ENCODE measurements at regions not wholly inside any gene's neighbourhood (a gene's known extent, or its start where the extent isn't known, plus 50 kb on each side); places are given as distances from the start of the nearest gene placed in this dataset.

DNA sequence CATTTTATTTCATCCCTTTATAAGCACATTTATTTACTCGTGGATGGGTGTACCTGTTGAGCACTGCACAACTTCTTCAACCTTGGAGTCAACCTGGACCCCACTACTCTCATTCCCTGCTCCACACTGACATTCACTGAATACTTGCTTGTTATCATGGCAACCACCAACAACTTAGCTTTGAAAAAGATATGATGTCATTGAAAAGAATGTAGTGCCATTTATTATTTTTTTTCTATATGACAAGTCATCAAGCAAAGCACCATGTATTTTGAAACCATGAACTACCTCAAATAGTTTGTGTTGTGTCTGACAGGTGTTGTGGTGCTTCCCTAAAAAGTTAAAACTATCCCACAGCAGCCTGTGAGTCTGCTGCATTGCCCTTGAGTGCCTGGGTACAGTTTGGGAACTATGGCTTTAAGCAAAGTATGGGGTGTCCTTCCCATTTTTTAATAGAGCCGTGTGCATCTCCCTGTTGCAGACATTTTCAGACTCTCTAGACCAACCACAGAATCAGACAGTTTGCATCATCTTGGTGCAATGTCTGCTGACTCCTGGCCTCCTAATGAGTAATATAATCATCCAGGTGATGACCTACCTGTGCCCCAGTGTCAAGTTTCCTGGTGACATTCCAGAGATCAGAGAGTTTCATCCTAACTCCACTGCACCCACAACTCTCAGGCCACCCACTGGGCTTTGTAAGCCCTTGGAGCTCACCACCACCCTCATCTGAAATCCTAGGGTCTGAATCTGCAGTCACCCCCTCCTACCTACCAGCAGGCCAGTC, 339.7 kb upstream of the PROX1 start:
- ATAC-seq (ENCODE audit: low read depth) (no peak), DNase-seq (no peak)
- Mint-ChIP-seq H3K27ac (no peak overlapping the region), H3K4me1 (no peaks in the 10 kb centered on the region), H3K4me3 (no peak overlapping the region), H3K27me3 (no peaks in the 10 kb centered on the region), H3K9me3 (ENCODE audit: insufficient read depth) (no peaks in the 10 kb centered on the region)
- WGBS (ENCODE audit: insufficient coverage), result 80% methylated on average over 1 of the region's 2 CpGs
- Histone ChIP-seq H4K20me1 (ENCODE audit: control insufficient read depth, insufficient read depth, low read length, poor library complexity, severe bottlenecking) (no peaks in the 10 kb centered on the region), H3K27ac (ENCODE audit: low read length in 2 of 2) (no peak overlapping the region), H3K4me3 (ENCODE audit: control extremely low read depth in 1 of 5, extremely low read depth in 1 of 5, insufficient read depth in 1 of 5, low read depth in 2 of 5, low read length in 4 of 5) (no peak overlapping the region), H3K36me3 (replicated peaks in 1 of 2; ENCODE audit: control extremely low read depth in 1 of 2, control insufficient read depth in 1 of 2, extremely low read depth in 1 of 2, insufficient read depth in 2 of 2, low read length in 1 of 2) (no peaks in the 10 kb centered on the region), H3K9ac (ENCODE audit: low read length) (no peak overlapping the region), H3K79me2 (ENCODE audit: control insufficient read depth, insufficient read depth, low read length) (no peaks in the 10 kb centered on the region), H2AFZ (ENCODE audit: insufficient read depth, low read depth, low read length, poor library complexity, severe bottlenecking) (no peak overlapping the region), H3K9me3 (ENCODE audit: control extremely low read depth in 1 of 3, control insufficient read depth in 2 of 3, insufficient read depth in 1 of 3, low read length in 2 of 3) (no peaks in the 10 kb centered on the region), H3K4me2 (replicated peaks; ENCODE audit: low read depth, low read length, poor library complexity, severe bottlenecking) (no peak overlapping the region), H3K4me1 (ENCODE audit: control insufficient read depth in 2 of 2, insufficient read depth in 2 of 2, low read length in 2 of 2) (no peaks in the 10 kb centered on the region), H3K27me3 (replicated peaks in 1 of 4; ENCODE audit: control extremely low read depth in 1 of 4, control insufficient read depth in 3 of 4, insufficient read depth in 4 of 4, low read length in 3 of 4) (no peaks in the 10 kb centered on the region)
- POLR2A ChIA-PET, result no interaction called here
- CTCF ChIA-PET, result no interaction called here
- no peak for TF ChIP-seq EZH2 (IDR thresholded peaks at IDR 0.05; ENCODE audit: borderline replicate concordance, insufficient read depth, low read depth, low read length, poor library complexity, severe bottlenecking)
- TF ChIP-seq, protein P1, sequence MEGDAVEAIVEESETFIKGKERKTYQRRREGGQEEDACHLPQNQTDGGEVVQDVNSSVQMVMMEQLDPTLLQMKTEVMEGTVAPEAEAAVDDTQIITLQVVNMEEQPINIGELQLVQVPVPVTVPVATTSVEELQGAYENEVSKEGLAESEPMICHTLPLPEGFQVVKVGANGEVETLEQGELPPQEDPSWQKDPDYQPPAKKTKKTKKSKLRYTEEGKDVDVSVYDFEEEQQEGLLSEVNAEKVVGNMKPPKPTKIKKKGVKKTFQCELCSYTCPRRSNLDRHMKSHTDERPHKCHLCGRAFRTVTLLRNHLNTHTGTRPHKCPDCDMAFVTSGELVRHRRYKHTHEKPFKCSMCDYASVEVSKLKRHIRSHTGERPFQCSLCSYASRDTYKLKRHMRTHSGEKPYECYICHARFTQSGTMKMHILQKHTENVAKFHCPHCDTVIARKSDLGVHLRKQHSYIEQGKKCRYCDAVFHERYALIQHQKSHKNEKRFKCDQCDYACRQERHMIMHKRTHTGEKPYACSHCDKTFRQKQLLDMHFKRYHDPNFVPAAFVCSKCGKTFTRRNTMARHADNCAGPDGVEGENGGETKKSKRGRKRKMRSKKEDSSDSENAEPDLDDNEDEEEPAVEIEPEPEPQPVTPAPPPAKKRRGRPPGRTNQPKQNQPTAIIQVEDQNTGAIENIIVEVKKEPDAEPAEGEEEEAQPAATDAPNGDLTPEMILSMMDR (IDR thresholded peaks at IDR 0.05), result no peak
- intact Hi-C loops (cut with micrococcal nuclease), result no loop called here

DNA sequence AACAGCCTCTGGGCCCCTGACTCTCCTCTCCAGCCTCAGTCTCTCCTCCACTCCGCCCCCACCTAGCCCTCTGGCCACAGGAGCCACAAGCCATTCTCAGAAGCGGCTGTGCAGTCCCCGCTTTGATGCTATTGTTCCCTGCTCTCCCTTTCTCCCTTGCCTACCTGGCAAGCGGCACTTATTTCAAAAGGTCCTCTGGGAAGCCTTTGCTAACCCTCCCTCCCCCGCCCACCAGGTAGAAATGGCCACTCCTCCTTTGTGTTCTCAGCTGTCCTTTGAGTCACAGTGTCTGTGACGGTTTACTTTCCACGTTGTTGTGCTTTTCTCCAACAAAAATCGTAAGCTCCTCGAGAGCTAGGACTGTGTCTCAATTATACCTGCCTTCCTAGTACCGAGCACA, 338.4 kb upstream of the PROX1 start:
- Histone ChIP-seq H3K4me3 (ENCODE audit: control extremely low read depth in 1 of 5, extremely low read depth in 1 of 5, insufficient read depth in 1 of 5, low read depth in 2 of 5, low read length in 4 of 5) (no peak overlapping the region), H3K9me3 (ENCODE audit: control extremely low read depth in 1 of 3, control insufficient read depth in 2 of 3, insufficient read depth in 1 of 3, low read length in 2 of 3) (no peaks in the 10 kb centered on the region), H3K36me3 (replicated peaks in 1 of 2; ENCODE audit: control extremely low read depth in 1 of 2, control insufficient read depth in 1 of 2, extremely low read depth in 1 of 2, insufficient read depth in 2 of 2, low read length in 1 of 2) (no peaks in the 10 kb centered on the region), H4K20me1 (ENCODE audit: control insufficient read depth, insufficient read depth, low read length, poor library complexity, severe bottlenecking) (no peaks in the 10 kb centered on the region), H3K4me1 (ENCODE audit: control insufficient read depth in 2 of 2, insufficient read depth in 2 of 2, low read length in 2 of 2) (no peaks in the 10 kb centered on the region), H2AFZ (ENCODE audit: insufficient read depth, low read depth, low read length, poor library complexity, severe bottlenecking) (no peak overlapping the region), H3K79me2 (ENCODE audit: control insufficient read depth, insufficient read depth, low read length) (no peaks in the 10 kb centered on the region), H3K27me3 (replicated peaks in 1 of 4; ENCODE audit: control extremely low read depth in 1 of 4, control insufficient read depth in 3 of 4, insufficient read depth in 4 of 4, low read length in 3 of 4) (no peaks in the 10 kb centered on the region), H3K9ac (ENCODE audit: low read length) (no peak overlapping the region), H3K4me2 (replicated peaks; ENCODE audit: low read depth, low read length, poor library complexity, severe bottlenecking) (no peak overlapping the region), H3K27ac (ENCODE audit: low read length in 2 of 2) (no peak overlapping the region)
- ATAC-seq (ENCODE audit: low read depth) (no peak), DNase-seq (no peak)
- POLR2A ChIA-PET, result no interaction called here
- H3K4me3 Mint-ChIP-seq, result no peak overlapping the region
- WGBS (ENCODE audit: insufficient coverage), result 88% methylated on average over 9 of the region's 10 CpGs
- no peaks in the 10 kb centered on the region for H3K27me3 Mint-ChIP-seq
- no peaks in the 10 kb centered on the region for H3K9me3 Mint-ChIP-seq (ENCODE audit: insufficient read depth)
- H3K4me1 Mint-ChIP-seq, result no peaks in the 10 kb centered on the region
- no peak overlapping the region for H3K27ac Mint-ChIP-seq
- CTCF ChIA-PET, result no interaction called here
- TF ChIP-seq, protein P1 (IDR thresholded peaks at IDR 0.05), result no peak
- TF ChIP-seq EZH2 (IDR thresholded peaks at IDR 0.05; ENCODE audit: borderline replicate concordance, insufficient read depth, low read depth, low read length, poor library complexity, severe bottlenecking), result no peak
- intact Hi-C loops (cut with micrococcal nuclease), result no loop called here

Measured in B cell (primary cell).